Fibroblast of villous mesenchyme (primary cell): ENCODE measurements at regions not wholly inside any gene's neighbourhood (a gene's known extent, or its start where the extent isn't known, plus 50 kb on each side); places are given as distances from the start of the nearest gene placed in this dataset.

Source experiments
- DNase-seq: peaks from one replicate; pipeline ENCODE4 v3.0.0-alpha.2; 2010; ENCODE audit warnings: low read depth
- H3K4me3 ChIP-seq: 2 replicates; pipeline ENCODE4 v1.5.1; 2011; ENCODE audit warnings: low read depth, mild to moderate bottlenecking, low read length
- CTCF ChIP-seq: IDR thresholded peaks from 2 replicates; pipeline ENCODE4 v1.5.1; 2012; ENCODE audit warnings: low read depth, mild to moderate bottlenecking, low read length; ENCODE audit not compliant: insufficient read depth

- no peak for TF ChIP-seq CTCF
- no peak overlapping the region for H3K4me3 ChIP-seq
- no peak for DNase-seq
Measured at GRCh38 chr7:118346748-118347147, 122.2 kb downstream of the ANKRD7 start.

- no peak for DNase-seq
- no peak overlapping the region for H3K4me3 ChIP-seq
- TF ChIP-seq CTCF: no peak
Measured at GRCh38 chr7:118349604-118350003, 125.1 kb downstream of the ANKRD7 start.

GRCh38 chr7:118350260-118350659 is 125.8 kb downstream of the ANKRD7 start:
- TF ChIP-seq CTCF: no peak
- no peak for DNase-seq
- no peak overlapping the region for H3K4me3 ChIP-seq

GRCh38 chr7:118352867-118353453 is 128.5 kb downstream of the ANKRD7 start:
- peak; percentile 23 for DNase-seq
- peak; percentile 21 for TF ChIP-seq CTCF

GRCh38 chr7:118366363-118366762 is 141.9 kb downstream of the ANKRD7 start:
- no peak overlapping the region for H3K4me3 ChIP-seq
- TF ChIP-seq CTCF: no peak
- DNase-seq: no peak

More at GRCh38 chr7:118352867-118353453, 128.5 kb downstream of the ANKRD7 start:
- H3K4me3 ChIP-seq: no peak overlapping the region

- no peak for DNase-seq
- TF ChIP-seq CTCF: no peak
Measured at GRCh38 chr7:118368958-118369357, 144.5 kb downstream of the ANKRD7 start.

GRCh38 chr7:118369987-118370386 is 145.5 kb downstream of the ANKRD7 start:
- TF ChIP-seq CTCF: no peak
- no peak overlapping the region for H3K4me3 ChIP-seq
- DNase-seq: no peak

More at GRCh38 chr7:118368958-118369357, 144.5 kb downstream of the ANKRD7 start:
- no peak overlapping the region for H3K4me3 ChIP-seq
